OCI-LY3 (cell line): ENCODE measurements at regions not wholly inside any gene's neighbourhood (a gene's known extent, or its start where the extent isn't known, plus 50 kb on each side); places are given as distances from the start of the nearest gene placed in this dataset.

Source experiments
- EZH2phosphoT487 ChIP-seq: fragments of 200-600 bp; shearing (Covaris generic); IDR thresholded peaks from 2 replicates; pipeline ENCODE4 v1.6.1; 2018; ENCODE audit warnings: antibody characterized with exemption, mixed run types, low read depth
- TF ChIP-seq, protein P1 (sequence below): fragments of 200-600, 300-600 bp; sonication (generic); IDR thresholded peaks from 2 replicates; pipeline ENCODE4 v1.5.1; 2014; ENCODE audit warnings: antibody characterized with exemption, low read length, low read depth

DNA sequence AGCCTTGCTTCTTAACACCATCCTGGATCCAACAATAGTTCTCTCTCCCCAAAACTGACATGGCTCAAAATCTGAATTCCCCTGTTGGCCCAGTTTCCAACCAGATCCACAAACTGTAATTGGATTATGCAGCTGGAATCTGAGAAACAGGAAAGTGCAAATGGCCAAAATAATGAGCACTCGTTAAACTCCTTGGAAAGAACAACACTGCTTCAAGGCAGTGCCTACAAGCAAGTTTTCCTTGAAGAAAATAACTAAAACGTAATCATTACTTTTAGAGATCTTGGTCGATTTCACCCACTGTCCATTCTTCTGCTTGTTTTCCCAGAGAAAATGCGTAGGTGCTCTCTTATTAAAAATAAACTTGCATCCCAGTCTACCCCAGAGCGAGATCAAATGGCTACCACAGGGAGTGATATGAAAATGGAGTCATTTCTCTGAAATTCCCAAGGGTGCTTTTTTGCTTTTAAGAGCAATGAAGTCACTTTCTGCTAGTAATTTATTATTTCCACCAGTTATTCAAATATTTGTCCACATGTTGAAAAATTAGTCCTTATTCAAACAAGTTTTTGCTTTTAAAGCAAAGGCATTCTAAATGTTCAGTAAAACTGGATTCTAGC is 264.2 kb downstream of the C1D start:
- TF ChIP-seq, protein P1, sequence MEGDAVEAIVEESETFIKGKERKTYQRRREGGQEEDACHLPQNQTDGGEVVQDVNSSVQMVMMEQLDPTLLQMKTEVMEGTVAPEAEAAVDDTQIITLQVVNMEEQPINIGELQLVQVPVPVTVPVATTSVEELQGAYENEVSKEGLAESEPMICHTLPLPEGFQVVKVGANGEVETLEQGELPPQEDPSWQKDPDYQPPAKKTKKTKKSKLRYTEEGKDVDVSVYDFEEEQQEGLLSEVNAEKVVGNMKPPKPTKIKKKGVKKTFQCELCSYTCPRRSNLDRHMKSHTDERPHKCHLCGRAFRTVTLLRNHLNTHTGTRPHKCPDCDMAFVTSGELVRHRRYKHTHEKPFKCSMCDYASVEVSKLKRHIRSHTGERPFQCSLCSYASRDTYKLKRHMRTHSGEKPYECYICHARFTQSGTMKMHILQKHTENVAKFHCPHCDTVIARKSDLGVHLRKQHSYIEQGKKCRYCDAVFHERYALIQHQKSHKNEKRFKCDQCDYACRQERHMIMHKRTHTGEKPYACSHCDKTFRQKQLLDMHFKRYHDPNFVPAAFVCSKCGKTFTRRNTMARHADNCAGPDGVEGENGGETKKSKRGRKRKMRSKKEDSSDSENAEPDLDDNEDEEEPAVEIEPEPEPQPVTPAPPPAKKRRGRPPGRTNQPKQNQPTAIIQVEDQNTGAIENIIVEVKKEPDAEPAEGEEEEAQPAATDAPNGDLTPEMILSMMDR: no peak
- TF ChIP-seq EZH2phosphoT487: no peak
